ENCODE measurements at regions not wholly inside any gene's neighbourhood (a gene's known extent, or its start where the extent isn't known, plus 50 kb on each side); places are given as distances from the start of the nearest gene placed in this dataset.

DNA sequence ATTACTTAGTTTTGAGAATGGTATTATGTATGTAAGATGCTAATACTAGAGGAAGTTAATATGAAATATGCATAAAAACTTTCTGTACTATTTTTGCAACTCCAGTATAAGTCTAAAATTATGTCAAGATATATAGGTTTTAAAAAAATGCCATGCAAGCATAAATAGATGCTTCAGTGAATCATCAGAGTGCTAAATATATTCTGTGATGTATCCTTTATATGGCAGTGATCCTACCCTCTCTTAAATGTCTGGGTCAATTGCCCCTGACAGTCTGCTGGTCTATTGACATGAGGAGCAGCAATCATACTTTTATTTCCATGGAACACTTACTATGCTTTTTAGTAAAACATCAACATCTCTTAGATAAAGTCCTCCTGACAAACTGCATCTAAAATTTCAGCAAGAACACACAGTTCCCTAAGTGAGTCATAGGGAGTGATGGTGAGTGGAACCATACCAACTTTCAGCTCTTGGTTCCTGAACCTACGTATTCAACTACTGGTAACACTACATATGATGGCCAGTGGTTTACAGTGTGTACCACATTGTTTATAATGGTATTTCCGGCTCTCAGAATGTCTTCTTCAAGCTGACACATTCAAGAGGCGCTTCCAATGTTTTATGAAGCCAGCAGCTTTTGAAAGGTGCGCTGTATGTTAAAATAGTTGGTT lies 928.7 kb upstream of the GJE1 start:
- TF ChIP-seq SUZ12 (IDR thresholded peaks at IDR 0.05; ENCODE audit: extremely low read depth, insufficient read depth, insufficient read length) (no peak), YY1 (IDR thresholded peaks at IDR 0.05; ENCODE audit: insufficient read depth, insufficient read length) (no peak), ZNF274 (IDR thresholded peaks at IDR 0.05; ENCODE audit: low read depth, low read length) (no peak)
